ENCODE measurements at regions not wholly inside any gene's neighbourhood (a gene's known extent, or its start where the extent isn't known, plus 50 kb on each side); places are given as distances from the start of the nearest gene placed in this dataset.

GRCh38 chr9:27659001-27659400 is 85.7 kb upstream of the C9orf72 start:
- intact Hi-C loops (cut with micrococcal nuclease) (no loop called here), dilution Hi-C loops (cut with MboI; ENCODE audit: extremely low pct_ligation_motif_present, low sequenced_read_pairs) (no loop called here)
- no peaks in the 10 kb centered on the region for H3K9me1 ChIP-seq (replicated peaks; ENCODE audit: control insufficient read depth, extremely low read depth, insufficient read depth, low read length)
- ChIA-PET CTCF (no interaction called here), POLR2A (no interaction called here)
- BruUV-seq (replicated peaks) = no TSS peak
- no peak for FAIRE-seq
- no peaks in the 10 kb centered on the region for H3K4me1 ChIP-seq (ENCODE audit: control insufficient read depth, extremely low read depth, insufficient read depth, low read length)
- H2AFZ ChIP-seq (ENCODE audit: low read depth, low read length) = no peak overlapping the region
- H3K9me3 ChIP-seq (replicated peaks; ENCODE audit: control insufficient read depth, insufficient read depth, low read length) = no peaks in the 10 kb centered on the region
- H3K4me2 ChIP-seq (ENCODE audit: insufficient read depth, low read length) = no peak overlapping the region
- H4K20me1 ChIP-seq (replicated peaks; ENCODE audit: control insufficient read depth, extremely low read depth, insufficient read depth, low read length) = no peaks in the 10 kb centered on the region
- H3K36me3 ChIP-seq (ENCODE audit: control insufficient read depth in 2 of 2, extremely low read depth in 1 of 2, insufficient read depth in 2 of 2, low read length in 2 of 2) = no peaks in the 10 kb centered on the region
- no peak for TF ChIP-seq MYC (IDR thresholded peaks at IDR 0.05; ENCODE audit: low read depth, low read length)
- no peak for TF ChIP-seq POLR2A (IDR thresholded peaks at IDR 0.05; ENCODE audit: low read depth, low read length)
- no peaks in the 10 kb centered on the region for H3K27me3 ChIP-seq (ENCODE audit: control insufficient read depth in 2 of 2, insufficient read depth in 2 of 2, low read length in 2 of 2)
- H3K27ac ChIP-seq (ENCODE audit: insufficient read depth, low read depth, low read length) = no peak overlapping the region
- H3K79me2 ChIP-seq (ENCODE audit: control insufficient read depth, insufficient read depth, low read length) = no peaks in the 10 kb centered on the region
- H3K9ac ChIP-seq (replicated peaks; ENCODE audit: extremely low read depth, insufficient read depth, low read length) = no peak overlapping the region
- DNase-seq (ENCODE audit: low read depth, low spot score) = no peak
- H3K4me3 ChIP-seq (replicated peaks in 1 of 3; ENCODE audit: insufficient read depth in 1 of 3, low read depth in 1 of 3, low read length in 3 of 3) = no peak overlapping the region

DNA sequence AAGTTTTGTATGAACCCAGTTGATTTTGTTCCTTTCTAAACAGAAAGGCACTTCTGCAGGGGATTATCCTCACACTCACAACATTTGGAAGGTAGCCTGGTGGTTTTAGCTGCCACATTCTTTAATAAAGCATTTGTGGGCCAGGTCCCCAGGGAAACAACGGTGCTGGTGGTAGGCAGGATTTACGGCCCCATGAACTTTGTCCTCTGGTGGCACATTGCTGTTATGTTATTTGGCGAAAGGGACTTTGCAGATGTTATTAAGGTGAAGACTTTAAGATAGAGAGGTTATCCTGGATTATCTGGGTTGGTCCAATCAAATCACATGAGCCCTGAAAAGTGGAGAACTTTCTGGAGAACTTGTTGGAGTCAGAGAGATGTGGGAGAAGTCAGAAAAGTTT is 86.3 kb upstream of the C9orf72 start:
- ChIA-PET CTCF (no interaction called here), POLR2A (no interaction called here)
- H3K4me1 ChIP-seq (ENCODE audit: control insufficient read depth, extremely low read depth, insufficient read depth, low read length) = no peaks in the 10 kb centered on the region
- dilution Hi-C loops (cut with MboI; ENCODE audit: extremely low pct_ligation_motif_present, low sequenced_read_pairs) (no loop called here), intact Hi-C loops (cut with micrococcal nuclease) (no loop called here)
- BruUV-seq (replicated peaks) = no TSS peak
- H3K27me3 ChIP-seq (ENCODE audit: control insufficient read depth in 2 of 2, insufficient read depth in 2 of 2, low read length in 2 of 2) = no peaks in the 10 kb centered on the region
- H3K27ac ChIP-seq (ENCODE audit: insufficient read depth, low read depth, low read length) = no peak overlapping the region
- no peaks in the 10 kb centered on the region for H3K79me2 ChIP-seq (ENCODE audit: control insufficient read depth, insufficient read depth, low read length)
- TF ChIP-seq, protein P1, sequence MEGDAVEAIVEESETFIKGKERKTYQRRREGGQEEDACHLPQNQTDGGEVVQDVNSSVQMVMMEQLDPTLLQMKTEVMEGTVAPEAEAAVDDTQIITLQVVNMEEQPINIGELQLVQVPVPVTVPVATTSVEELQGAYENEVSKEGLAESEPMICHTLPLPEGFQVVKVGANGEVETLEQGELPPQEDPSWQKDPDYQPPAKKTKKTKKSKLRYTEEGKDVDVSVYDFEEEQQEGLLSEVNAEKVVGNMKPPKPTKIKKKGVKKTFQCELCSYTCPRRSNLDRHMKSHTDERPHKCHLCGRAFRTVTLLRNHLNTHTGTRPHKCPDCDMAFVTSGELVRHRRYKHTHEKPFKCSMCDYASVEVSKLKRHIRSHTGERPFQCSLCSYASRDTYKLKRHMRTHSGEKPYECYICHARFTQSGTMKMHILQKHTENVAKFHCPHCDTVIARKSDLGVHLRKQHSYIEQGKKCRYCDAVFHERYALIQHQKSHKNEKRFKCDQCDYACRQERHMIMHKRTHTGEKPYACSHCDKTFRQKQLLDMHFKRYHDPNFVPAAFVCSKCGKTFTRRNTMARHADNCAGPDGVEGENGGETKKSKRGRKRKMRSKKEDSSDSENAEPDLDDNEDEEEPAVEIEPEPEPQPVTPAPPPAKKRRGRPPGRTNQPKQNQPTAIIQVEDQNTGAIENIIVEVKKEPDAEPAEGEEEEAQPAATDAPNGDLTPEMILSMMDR (IDR thresholded peaks at IDR 0.05; ENCODE audit: extremely low read depth in 1 of 2, insufficient read depth in 1 of 2, low read depth in 1 of 2, low read length in 2 of 2) = no peak
- TF ChIP-seq FOS (IDR thresholded peaks at IDR 0.05; ENCODE audit: borderline replicate concordance, insufficient read depth, low read length) = no peak
- TF ChIP-seq EZH2 (IDR thresholded peaks at IDR 0.05; ENCODE audit: borderline replicate concordance, low read depth, low read length, severe bottlenecking) = no peak
- TF ChIP-seq POLR2A (IDR thresholded peaks at IDR 0.05; ENCODE audit: low read depth, low read length) = no peak
- TF ChIP-seq MAX (IDR thresholded peaks at IDR 0.05; ENCODE audit: insufficient read depth, insufficient read length) = no peak
- no peak for TF ChIP-seq GATA2 (IDR thresholded peaks at IDR 0.05; ENCODE audit: insufficient read depth, insufficient read length, low read depth, low read length)
- TF ChIP-seq MYC (IDR thresholded peaks at IDR 0.05; ENCODE audit: low read depth, low read length) = no peak
- TF ChIP-seq POLR2AphosphoS5 (IDR thresholded peaks at IDR 0.05; ENCODE audit: insufficient read depth, low read depth, low read length) = no peak
- TF ChIP-seq JUN (IDR thresholded peaks at IDR 0.05; ENCODE audit: borderline replicate concordance, insufficient read depth, insufficient read length, low read depth) = no peak
- no peaks in the 10 kb centered on the region for H3K9me3 ChIP-seq (replicated peaks; ENCODE audit: control insufficient read depth, insufficient read depth, low read length)
- no peak overlapping the region for H3K9ac ChIP-seq (replicated peaks; ENCODE audit: extremely low read depth, insufficient read depth, low read length)
- no peaks in the 10 kb centered on the region for H3K9me1 ChIP-seq (replicated peaks; ENCODE audit: control insufficient read depth, extremely low read depth, insufficient read depth, low read length)
- H2AFZ ChIP-seq (ENCODE audit: low read depth, low read length) = no peak overlapping the region
- H3K36me3 ChIP-seq (ENCODE audit: control insufficient read depth in 2 of 2, extremely low read depth in 1 of 2, insufficient read depth in 2 of 2, low read length in 2 of 2) = no peaks in the 10 kb centered on the region
- H4K20me1 ChIP-seq (replicated peaks; ENCODE audit: control insufficient read depth, extremely low read depth, insufficient read depth, low read length) = no peaks in the 10 kb centered on the region
- no peak overlapping the region for H3K4me3 ChIP-seq (replicated peaks in 1 of 3; ENCODE audit: insufficient read depth in 1 of 3, low read depth in 1 of 3, low read length in 3 of 3)
- no peak overlapping the region for H3K4me2 ChIP-seq (ENCODE audit: insufficient read depth, low read length)
- FAIRE-seq = no peak
- no peak for DNase-seq (ENCODE audit: low read depth, low spot score)
